Activated CD8-positive, alpha-beta memory T cell treated with anti-CD3 and anti-CD28 coated beads for 24 hours (primary cell): ENCODE measurements at regions not wholly inside any gene's neighbourhood (a gene's known extent, or its start where the extent isn't known, plus 50 kb on each side); places are given as distances from the start of the nearest gene placed in this dataset.

Experiments
- DNase-seq: peaks from one replicate; pipeline ENCODE4 v3.0.0-alpha.2; 2020

- DNase-seq, result no peak
These were observed 309.2 kb downstream of the LIG4 start for GRCh38 chr13:107906131-107906530.

- DNase-seq, result no peak
These were observed 313.3 kb downstream of the LIG4 start for GRCh38 chr13:107901996-107902562.

GRCh38 chr13:107901230-107901629 lies 314.1 kb downstream of the LIG4 start:
- no peak for DNase-seq

- no peak for DNase-seq
These were observed 314.6 kb downstream of the LIG4 start for GRCh38 chr13:107900775-107901174.

- DNase-seq, result no peak
These were observed 329.2 kb downstream of the LIG4 start for GRCh38 chr13:107886118-107886517.

- no peak for DNase-seq
These were observed 330.8 kb downstream of the LIG4 start for GRCh38 chr13:107884564-107884963.

- no peak for DNase-seq
These were observed 331.7 kb downstream of the LIG4 start for GRCh38 chr13:107883561-107884175.

GRCh38 chr13:107882708-107883560 lies 332.4 kb downstream of the LIG4 start:
- no peak for DNase-seq

- no peak for DNase-seq
These were observed 334.0 kb downstream of the LIG4 start for GRCh38 chr13:107881362-107881761.

- no peak for DNase-seq
These were observed 340.9 kb downstream of the LIG4 start for GRCh38 chr13:107874456-107874855.

GRCh38 chr13:107873926-107874325 lies 341.4 kb downstream of the LIG4 start:
- no peak for DNase-seq

GRCh38 chr13:107870400-107870799 lies 344.9 kb downstream of the LIG4 start:
- no peak for DNase-seq

- DNase-seq, result peak; percentile 57
These were observed 347.4 kb downstream of the LIG4 start for GRCh38 chr13:107867701-107868661.

- no peak for DNase-seq
These were observed 348.3 kb downstream of the LIG4 start for GRCh38 chr13:107866941-107867623.

GRCh38 chr13:107866032-107866940 lies 349.1 kb downstream of the LIG4 start:
- no peak for DNase-seq

- DNase-seq, result no peak
These were observed 349.7 kb downstream of the LIG4 start for GRCh38 chr13:107865643-107866031.

GRCh38 chr13:107865318-107865575 lies 350.1 kb downstream of the LIG4 start:
- DNase-seq, result no peak

GRCh38 chr13:107864543-107865317 lies 350.6 kb downstream of the LIG4 start:
- DNase-seq, result no peak

- DNase-seq, result no peak
These were observed 355.1 kb downstream of the LIG4 start for GRCh38 chr13:107860284-107860683.

GRCh38 chr13:107854880-107855279 lies 360.5 kb downstream of the LIG4 start:
- no peak for DNase-seq

GRCh38 chr13:107852072-107852471 lies 363.3 kb downstream of the LIG4 start:
- DNase-seq, result no peak
